Activated CD4-positive, alpha-beta T cell treated with anti-CD3 and anti-CD28 coated beads for 24 hours (primary cell): ENCODE measurements at regions not wholly inside any gene's neighbourhood (a gene's known extent, or its start where the extent isn't known, plus 50 kb on each side); places are given as distances from the start of the nearest gene placed in this dataset.

Experiments
- DNase-seq, 2 donors: peaks; one replicate each; pipeline ENCODE4 v3.0.0-alpha.2; 2020; ENCODE audit warnings: low read depth in 2 of 2

DNA sequence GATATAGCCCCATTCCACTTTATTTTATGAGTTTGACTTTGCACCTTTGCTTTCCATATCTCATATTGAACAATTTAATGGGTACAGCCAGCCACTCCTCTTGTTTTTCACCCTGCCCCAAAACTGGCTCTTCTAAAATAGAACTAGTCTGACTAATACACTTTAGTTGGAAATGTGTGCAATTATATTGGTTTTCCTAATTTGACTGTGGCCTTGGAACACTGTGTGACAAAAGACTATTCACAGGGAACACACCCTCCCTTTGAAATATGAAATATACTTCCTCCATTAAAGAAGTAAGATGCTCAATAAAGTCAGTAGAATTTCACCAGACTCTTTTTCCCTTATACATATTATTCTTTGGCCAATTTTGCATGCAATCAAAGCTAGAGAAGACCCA is 218.6 kb upstream of the DCN start:
- DNase-seq, result no peak

GRCh38 chr12:91400271-91400670 is 217.7 kb upstream of the DCN start:
- no peak for DNase-seq

DNA sequence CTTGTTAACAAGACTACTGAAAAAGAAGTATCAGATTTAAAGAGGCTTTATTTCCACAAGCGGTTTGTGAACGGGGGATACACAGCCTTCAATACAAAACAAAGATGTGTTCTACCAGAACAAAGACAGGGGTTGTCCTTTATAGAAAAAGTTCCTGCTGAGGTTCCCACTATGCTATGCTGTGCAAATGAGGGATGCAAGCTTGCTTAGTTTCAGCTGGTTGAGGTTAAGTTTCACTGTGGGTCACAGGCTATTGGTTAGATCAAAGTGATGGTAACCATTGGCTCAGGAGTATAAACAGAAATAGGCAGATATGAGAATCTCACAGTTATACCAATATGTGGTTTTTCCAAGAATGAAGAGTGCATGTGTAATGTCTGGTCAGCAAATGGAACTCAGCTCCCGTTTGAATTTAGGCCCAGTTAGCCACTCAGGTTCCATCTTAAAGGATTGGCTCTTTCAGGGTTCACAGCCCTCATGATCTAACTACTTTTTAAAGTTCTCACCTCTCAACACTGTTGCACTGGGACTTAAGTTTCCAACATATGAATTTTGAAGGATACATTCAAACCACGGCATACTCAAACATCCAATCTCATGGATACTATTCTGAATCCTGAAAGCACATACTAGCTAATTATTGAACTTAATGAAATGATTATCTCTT is 215.4 kb upstream of the DCN start:
- no peak for DNase-seq

GRCh38 chr12:91396293-91396692 is 213.7 kb upstream of the DCN start:
- no peak for DNase-seq

DNA sequence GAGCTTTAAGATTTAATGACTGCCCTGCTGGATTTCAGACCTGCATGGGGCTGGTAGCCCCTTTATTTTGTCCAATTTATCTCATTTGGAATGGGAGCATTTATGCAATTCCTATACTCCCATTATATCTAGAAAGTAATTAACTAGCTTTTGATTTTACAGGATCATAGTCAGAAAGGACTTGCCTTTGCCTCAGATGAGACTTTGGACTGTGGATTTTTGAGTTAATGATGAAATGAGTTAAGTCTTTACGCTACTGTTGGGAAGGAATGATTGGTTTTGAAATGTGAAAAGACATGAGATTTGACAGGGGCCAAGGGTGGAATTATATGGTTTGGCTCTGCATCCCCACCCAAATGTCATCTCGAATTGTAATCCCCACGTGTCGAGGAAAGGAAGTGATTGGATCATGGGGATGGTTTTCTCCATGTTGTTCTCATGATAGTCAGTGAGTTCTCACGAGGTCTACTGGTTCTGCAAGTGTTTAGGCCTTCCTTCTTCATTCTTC is 213.1 kb upstream of the DCN start:
- no peak for DNase-seq

DNA sequence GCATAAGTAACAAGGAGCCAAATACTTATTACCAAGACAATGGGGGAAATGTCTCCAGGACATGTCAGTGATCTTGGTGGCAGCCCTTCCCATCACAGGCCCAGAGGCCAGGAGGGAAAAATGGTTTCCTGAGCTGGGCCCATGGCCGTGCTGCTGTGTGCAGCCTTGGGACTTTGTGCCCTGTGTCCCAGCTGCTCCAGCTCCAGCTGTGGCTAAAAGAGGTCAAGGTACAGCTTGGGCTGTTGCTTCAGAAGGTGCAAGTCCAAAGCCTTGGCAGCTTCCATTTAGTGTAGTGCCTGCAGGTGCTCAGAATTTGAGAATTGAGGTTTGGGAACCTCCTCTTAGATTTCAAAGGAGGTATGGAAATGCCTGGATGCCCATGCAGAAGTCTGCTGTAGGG is 212.3 kb upstream of the DCN start:
- no peak for DNase-seq

DNA sequence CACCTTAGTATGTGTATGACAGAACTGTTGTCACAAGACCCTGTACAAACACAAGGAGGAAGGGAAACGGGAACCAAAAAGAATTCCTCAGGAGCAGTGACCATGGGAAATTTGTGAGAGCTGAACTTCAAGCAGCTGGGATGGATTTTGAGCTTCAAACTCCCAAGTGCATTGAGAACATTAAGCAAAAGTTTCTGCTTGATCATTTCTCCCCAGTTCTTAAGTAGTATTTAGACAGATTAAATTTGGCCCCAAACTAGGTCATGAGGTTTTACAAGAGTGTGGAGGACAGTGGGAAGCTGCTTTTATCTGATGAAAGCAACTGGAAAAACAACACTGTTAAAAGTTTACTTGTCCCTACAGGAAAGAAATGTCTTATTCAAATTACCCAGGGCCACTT is 206.0 kb upstream of the DCN start:
- DNase-seq, result no peak

DNA sequence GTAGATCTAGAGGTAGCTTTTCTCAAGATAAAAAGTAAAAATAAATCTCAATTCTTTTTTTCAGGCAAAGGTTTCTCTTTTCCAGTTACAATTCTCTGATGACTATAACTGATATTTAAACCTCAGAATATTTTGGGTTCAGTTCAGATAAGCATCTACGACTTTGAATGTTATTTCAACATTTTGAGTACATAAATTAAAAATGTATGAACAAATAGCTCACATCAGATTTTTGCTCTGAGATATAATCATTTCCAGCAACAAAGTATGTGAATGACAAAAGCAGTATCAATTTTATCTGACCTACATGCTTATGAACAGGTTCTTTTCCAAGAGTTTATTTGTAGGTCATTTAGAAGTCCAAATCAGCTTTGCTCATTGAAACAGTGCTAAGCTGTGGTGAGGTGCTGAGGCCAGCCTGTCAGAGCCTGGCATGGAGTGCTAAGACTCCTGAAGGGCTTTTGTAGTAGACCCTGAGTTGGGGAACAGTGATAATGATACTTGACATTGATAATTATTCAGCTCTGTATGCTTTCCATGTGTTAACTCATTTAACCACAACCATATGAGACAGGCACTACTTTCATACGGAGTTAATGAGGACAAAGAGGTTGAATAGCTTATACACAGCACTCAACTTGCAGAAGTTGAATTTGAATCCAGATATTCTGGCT is 205.0 kb upstream of the DCN start:
- DNase-seq, result no peak

DNA sequence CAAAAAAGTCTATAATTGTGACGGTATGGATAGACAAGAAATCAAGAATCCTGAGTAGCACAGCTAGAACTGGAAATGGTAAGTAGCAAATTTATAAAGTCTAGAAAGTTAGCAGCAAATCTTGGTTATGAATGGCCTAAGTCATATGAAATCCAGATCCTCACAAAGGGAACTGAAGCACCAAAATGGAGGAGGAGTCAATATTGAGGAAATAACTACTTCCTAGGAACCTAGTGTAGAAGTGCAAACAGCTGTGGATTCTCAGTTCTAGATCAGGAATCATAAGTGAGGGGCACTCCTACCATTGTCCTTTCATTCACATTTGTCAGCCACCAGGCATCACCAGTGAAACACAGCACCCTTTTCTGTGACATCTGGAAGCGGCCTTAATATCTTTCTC is 202.2 kb upstream of the DCN start:
- DNase-seq, result no peak

DNA sequence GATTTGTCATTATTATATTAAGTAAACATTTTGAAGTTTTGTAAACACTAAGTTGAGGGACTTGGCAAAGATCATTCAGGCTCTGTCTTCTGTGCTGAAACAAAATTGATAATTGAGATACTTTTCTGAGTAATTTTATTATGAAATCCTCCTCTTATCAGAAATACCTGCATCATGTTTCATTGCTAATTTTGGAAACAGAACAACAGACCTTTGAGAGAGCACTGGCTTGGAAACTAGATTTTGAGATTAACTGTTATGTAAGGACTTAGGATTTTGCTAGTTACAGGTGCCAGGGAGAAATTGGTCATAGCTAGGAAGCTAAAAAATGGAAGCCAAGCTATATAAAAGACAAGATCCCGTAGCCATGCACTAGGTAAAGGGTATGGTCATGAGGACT is 201.7 kb upstream of the DCN start:
- DNase-seq, result no peak

DNA sequence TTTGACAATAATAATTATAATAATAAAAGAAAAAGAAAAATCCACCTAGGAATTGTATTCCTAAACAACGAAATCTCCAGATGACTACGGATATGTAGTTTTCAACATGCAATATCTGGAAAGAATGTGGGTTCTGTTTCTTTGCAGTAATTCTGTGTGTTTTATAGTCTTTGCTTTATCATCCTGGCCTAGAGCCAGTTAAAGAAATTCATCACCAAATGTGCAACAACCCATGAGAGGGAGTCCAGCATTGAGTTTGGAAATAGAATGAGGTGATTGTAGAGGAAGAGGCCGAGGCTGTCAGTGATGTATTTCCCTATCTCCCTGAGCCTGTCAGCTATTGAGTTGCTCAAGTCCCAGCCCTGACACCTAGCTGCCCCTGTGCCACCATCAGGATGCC is 200.5 kb upstream of the DCN start:
- no peak for DNase-seq

GRCh38 chr12:91382081-91382543 is 199.5 kb upstream of the DCN start:
- DNase-seq, result peak; percentile 76 to 83

DNA sequence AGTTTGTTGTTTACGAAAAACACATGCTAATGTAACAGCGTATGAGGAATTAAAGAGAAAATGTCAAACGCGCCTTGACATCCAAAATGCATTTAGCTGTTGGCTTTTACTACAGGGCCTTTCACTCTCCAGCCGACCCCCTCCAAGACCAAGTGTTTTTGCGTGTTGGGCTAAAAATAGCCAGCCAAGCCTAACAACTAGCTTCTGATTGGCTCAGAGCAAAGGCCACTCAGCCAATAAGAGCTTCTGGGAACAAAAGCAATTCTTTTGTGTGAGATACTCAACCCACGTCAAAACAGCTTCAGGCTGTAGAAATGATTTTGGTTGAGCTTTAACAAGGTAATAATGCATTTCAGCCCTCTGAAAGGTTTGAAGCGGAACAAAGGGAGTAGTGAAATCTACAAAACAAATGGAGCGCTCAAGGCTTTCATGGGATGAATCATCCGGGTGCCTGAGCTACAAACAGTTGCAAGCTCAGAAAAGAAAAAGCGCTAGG is 198.7 kb upstream of the DCN start:
- DNase-seq, result no peak

DNA sequence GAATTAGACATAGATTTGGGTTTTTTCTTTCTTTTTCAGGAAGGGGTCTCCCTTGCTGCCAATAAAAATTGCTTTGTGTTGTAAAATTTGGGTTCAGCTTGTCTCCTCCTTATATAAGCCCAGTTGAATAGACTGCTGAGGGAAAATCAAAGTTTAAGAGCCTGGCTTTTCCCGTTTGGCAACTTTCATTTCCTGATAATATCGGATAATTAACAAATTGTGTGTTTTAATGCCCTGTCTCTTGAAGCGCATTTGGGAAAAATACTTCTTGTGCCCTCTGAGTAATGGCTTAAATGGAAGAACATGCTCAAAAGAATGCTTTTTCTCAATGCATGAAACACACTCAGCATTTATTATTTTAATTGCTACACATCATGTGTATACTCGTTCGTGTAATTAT is 198.0 kb upstream of the DCN start:
- no peak for DNase-seq

- no peak for DNase-seq
These were observed 196.6 kb upstream of the DCN start for GRCh38 chr12:91379051-91379775.

DNA sequence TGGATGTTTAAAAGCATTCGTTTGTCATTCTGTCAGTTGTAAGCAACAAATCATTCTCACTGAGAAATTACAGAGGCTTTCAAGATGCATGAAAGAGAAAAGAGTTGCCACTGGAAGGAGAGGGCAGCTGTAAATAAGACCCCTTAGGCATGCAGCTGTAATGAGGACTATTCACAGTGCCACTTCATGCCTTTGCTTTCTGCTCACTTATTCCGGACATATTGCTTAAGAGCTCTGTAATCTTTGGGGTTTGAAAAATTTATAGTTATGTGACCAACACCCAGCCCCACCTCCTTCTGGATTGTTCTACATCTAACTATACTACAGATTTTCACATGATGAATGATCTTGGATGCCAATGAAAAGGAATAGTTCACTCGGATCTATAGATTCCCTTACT is 194.8 kb upstream of the DCN start:
- no peak for DNase-seq

DNA sequence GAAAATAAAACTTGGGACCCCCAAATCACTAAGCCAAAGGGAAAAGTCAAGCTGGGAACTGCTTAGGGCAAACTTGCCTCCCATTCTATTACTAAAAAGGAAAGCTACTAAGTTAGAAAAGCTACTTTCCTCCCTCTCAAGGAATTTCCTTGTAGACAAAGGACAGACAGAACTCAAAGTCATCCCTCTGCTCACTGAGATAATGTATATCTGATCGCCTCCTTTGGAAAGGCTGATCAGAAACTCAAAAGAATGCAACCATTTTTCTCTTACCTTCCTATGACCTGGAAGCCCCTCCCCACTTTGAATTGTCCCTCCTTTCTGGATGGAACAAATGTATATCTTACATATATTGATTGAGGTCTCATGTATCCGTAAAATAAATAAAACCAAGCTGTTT is 190.5 kb upstream of the DCN start:
- DNase-seq, result no peak

DNA sequence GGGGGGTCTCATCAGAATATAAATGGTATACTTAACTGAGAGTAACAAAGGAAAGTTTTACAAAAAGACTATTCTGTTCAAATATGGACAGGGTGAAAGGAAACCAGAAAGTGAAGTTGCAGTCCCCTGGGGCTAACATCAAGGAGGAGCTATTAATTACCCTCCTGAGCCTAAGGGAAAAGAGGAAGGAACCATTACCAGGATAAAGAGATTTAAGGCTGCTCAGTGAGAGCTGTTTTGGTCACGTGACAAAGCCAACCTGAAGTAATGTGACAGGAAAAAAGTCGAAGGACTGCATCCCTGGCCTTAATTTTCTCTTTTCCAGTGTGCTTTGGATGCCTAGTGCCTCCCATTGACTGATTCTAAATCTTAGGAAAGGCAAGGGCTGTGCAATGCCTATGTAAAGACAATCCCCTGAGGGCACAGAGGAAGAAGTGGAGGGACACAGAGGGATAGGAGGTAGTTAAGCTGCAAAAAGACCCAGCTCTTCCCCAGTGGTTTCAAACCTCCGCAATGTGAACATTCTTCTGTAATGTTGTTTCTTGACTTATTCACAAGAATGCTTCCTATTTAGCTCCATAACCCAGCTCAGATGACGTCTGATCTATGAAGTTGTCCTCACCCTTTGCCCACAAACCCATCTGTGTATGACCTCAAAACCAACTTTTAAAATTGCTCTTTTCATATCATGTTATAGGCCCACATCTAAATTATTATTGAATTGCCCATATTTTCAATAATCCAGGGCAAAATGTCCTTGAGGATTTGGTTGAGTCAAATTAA is 187.7 kb upstream of the DCN start:
- DNase-seq, result no peak

DNA sequence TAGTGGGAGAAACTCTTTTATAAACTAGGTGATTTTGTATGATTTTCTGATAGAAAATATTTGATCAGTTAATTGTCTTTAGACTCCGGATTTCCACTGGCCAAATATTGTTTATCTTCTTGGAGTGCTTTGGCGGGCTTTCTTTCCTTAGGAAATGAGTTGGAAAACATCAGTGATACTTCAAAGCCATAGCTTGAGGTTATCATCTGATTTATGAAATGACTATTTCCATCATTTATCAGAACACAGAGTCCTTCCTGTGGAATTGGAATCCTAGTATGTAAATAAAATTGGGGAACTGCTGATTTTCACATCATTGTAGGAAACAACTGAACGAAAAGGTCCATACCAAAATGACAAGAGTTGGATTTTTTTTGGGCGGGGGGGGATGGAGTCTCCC is 186.0 kb upstream of the DCN start:
- no peak for DNase-seq

- DNase-seq, result no peak
These were observed 184.7 kb upstream of the DCN start for GRCh38 chr12:91367234-91367849.

DNA sequence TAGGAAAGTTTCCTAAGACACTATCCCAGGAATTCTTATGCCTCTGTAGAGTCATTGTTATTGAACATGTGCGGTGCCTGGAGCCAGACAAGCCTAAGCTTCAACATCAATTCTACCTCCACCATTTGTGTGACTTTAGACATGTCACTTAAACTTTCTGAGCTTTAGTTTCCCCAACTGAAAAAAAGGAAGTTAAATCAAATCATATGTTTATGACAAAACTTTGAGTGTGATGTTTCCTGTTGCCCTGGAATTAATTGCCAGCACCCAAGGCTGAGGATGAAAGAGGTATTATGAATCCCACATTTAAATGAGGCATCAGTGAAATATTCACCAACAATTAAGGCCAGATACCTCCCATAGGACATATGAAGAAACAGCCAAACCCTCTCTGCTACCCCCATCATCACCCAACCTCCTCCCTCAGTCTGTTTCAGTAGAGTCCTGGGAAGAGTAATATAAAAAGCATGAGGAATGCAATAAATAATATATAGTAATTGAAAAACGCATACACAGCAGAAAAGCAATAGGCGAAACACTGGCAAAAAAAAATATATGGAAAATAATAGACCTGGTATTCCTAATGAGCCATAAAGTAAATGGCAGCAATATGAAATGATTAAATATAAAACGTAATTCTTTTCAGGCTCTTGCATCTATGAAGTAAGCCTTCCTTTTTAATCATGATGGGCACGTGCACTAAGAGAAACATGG is 182.0 kb upstream of the DCN start:
- DNase-seq, result no peak
